ENCODE measurements at regions not wholly inside any gene's neighbourhood (a gene's known extent, or its start where the extent isn't known, plus 50 kb on each side); places are given as distances from the start of the nearest gene placed in this dataset.

DNA sequence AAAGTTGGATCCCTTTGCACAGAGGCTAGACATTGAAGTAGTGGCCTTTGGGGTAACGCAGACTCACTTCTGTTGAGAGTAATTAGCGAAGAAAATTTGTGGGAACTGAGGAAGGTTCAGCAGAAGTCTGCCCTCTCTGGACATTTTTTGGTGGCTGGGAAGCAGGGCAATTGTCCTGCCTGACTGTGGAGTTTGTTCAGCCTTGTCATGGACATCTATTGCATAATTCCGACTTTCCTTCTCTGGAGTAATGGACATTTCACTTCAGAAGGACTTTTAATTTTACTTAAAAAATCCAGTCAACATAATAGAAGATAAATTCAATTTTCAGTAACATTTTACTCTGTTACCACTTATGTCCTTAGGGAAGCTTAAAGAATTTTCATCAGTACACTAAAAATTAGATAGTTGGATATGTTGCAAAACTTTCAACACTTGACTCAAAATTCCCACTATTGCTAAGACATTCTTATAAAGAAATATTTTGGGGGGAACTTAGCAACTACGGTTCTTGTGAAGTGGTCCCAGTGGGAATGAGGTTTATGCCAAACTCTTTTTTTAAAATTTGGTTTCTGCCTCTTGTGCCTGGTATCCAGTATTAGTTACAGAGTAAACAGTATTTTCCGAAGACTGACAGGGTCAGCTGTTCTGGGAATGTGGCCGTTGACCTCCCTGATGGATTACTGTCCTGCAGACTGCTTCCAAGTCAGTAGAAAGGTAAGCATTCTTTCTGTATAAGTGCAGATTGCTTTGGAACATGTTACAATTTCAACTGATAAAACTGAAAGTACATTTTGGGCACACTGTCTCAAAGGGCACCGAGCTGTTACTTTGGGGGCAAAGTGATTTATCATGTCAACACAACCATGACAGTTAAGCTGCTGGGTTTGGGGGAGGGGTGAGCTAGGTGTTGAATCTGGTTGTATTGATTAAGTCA, 100.6 kb upstream of the MLIP start:
- 0 out of 2 replicates have a peak overlapping the region, but pooled peaks have one; percentile 16 for H2AFZ ChIP-seq (ENCODE audit: low read length)
- intact Hi-C loops (cut with micrococcal nuclease) = no loop called here
- H3K4me3 ChIP-seq (ENCODE audit: low read length) = no peak overlapping the region
- peak overlapping the region; percentile 15; the same call in 1 of the 2 replicates for H3K4me2 ChIP-seq (ENCODE audit: low read length)
- no peak overlapping the region for H3K9ac ChIP-seq (ENCODE audit: low read length)
- H4K20me1 ChIP-seq (ENCODE audit: low read length) = no peaks in the 10 kb centered on the region
- H3K9me3 ChIP-seq (ENCODE audit: low read length) = no peaks in the 10 kb centered on the region
- H3K4me1 ChIP-seq (ENCODE audit: insufficient read depth, low read length) = peaks cover 7% of the 10 kb centered on the region; the same call in 1 of the 2 replicates
- CTCF ChIA-PET = no interaction called here
- H3K27ac ChIP-seq (ENCODE audit: low read length) = no peak overlapping the region
- H3K36me3 ChIP-seq (ENCODE audit: low read depth, low read length) = no peaks in the 10 kb centered on the region
- no peak for ATAC-seq
- POLR2A ChIA-PET (ENCODE audit: unreplicated experiment) = no interaction called here
- no peaks in the 10 kb centered on the region for H3K9me2 ChIP-seq (replicated peaks; ENCODE audit: low read length)
- no peaks in the 10 kb centered on the region for H3F3A ChIP-seq (ENCODE audit: low read length, unreplicated experiment)
- peak; percentile 34 for DNase-seq
- TF ChIP-seq EZH2 (IDR thresholded peaks at IDR 0.05; ENCODE audit: low read length, unreplicated experiment) (no peak), CTCF (conservative IDR thresholded peaks at IDR 0.05; ENCODE audit: low read depth, low read length) (no peak), EZH2phosphoT487 (IDR thresholded peaks at IDR 0.05; ENCODE audit: borderline replicate concordance, low read length) (no peak)
- no peaks in the 10 kb centered on the region for H3K27me3 ChIP-seq (ENCODE audit: low read length)
- no TSS peak for BruUV-seq (replicated peaks)
- H3K79me2 ChIP-seq (ENCODE audit: low read length) = no peaks in the 10 kb centered on the region

GRCh38 chr6:54011277-54011648, 100.0 kb upstream of the MLIP start:
- BruUV-seq (replicated peaks) = no TSS peak
- H3K9me2 ChIP-seq (replicated peaks; ENCODE audit: low read length) = no peaks in the 10 kb centered on the region
- intact Hi-C loops (cut with micrococcal nuclease) = no loop called here
- ATAC-seq = no peak
- no peaks in the 10 kb centered on the region for H3K9me3 ChIP-seq (ENCODE audit: low read length)
- no peak for DNase-seq
- H2AFZ ChIP-seq (ENCODE audit: low read length) = 0 out of 2 replicates have a peak overlapping the region, but pooled peaks have one; percentile 16
- TF ChIP-seq EZH2phosphoT487 (IDR thresholded peaks at IDR 0.05; ENCODE audit: borderline replicate concordance, low read length) = no peak
- TF ChIP-seq CTCF (conservative IDR thresholded peaks at IDR 0.05; ENCODE audit: low read depth, low read length) = no peak
- TF ChIP-seq EZH2 (IDR thresholded peaks at IDR 0.05; ENCODE audit: low read length, unreplicated experiment) = no peak
- H3K27ac ChIP-seq (ENCODE audit: low read length) = no peak overlapping the region
- POLR2A ChIA-PET (ENCODE audit: unreplicated experiment) = no interaction called here
- CTCF ChIA-PET = no interaction called here
- no peaks in the 10 kb centered on the region for H3K79me2 ChIP-seq (ENCODE audit: low read length)
- H4K20me1 ChIP-seq (ENCODE audit: low read length) = no peaks in the 10 kb centered on the region
- H3K4me2 ChIP-seq (ENCODE audit: low read length) = peak overlapping the region; percentile 15; the same call in 1 of the 2 replicates
- H3K9ac ChIP-seq (ENCODE audit: low read length) = no peak overlapping the region
- no peaks in the 10 kb centered on the region for H3F3A ChIP-seq (ENCODE audit: low read length, unreplicated experiment)
- H3K36me3 ChIP-seq (ENCODE audit: low read depth, low read length) = no peaks in the 10 kb centered on the region
- H3K4me1 ChIP-seq (ENCODE audit: insufficient read depth, low read length) = peaks cover 7% of the 10 kb centered on the region; the same call in 1 of the 2 replicates
- no peaks in the 10 kb centered on the region for H3K27me3 ChIP-seq (ENCODE audit: low read length)
- H3K4me3 ChIP-seq (ENCODE audit: low read length) = no peak overlapping the region

GRCh38 chr6:54013966-54014365, 97.3 kb upstream of the MLIP start:
- Histone ChIP-seq H3K79me2 (ENCODE audit: low read length) (no peaks in the 10 kb centered on the region), H3K4me3 (ENCODE audit: low read length) (no peak overlapping the region), H3K9ac (ENCODE audit: low read length) (no peak overlapping the region), H3K9me2 (replicated peaks; ENCODE audit: low read length) (no peaks in the 10 kb centered on the region), H3K9me3 (ENCODE audit: low read length) (no peaks in the 10 kb centered on the region), H3K36me3 (ENCODE audit: low read depth, low read length) (no peaks in the 10 kb centered on the region), H3K4me2 (ENCODE audit: low read length) (no peak overlapping the region), H3K27ac (ENCODE audit: low read length) (no peak overlapping the region), H3F3A (ENCODE audit: low read length, unreplicated experiment) (no peaks in the 10 kb centered on the region), H3K4me1 (ENCODE audit: insufficient read depth, low read length) (peaks cover 7% of the 10 kb centered on the region; the same call in 1 of the 2 replicates), H2AFZ (ENCODE audit: low read length) (no peak overlapping the region), H3K27me3 (ENCODE audit: low read length) (no peaks in the 10 kb centered on the region), H4K20me1 (ENCODE audit: low read length) (no peaks in the 10 kb centered on the region)
- DNase-seq (no peak), ATAC-seq (no peak)
- intact Hi-C loops (cut with micrococcal nuclease) = no loop called here
- no TSS peak for BruUV-seq (replicated peaks)
- CTCF ChIA-PET = no interaction called here
- TF ChIP-seq EZH2 (IDR thresholded peaks at IDR 0.05; ENCODE audit: low read length, unreplicated experiment) (no peak), CTCF (conservative IDR thresholded peaks at IDR 0.05; ENCODE audit: low read depth, low read length) (no peak), EZH2phosphoT487 (IDR thresholded peaks at IDR 0.05; ENCODE audit: borderline replicate concordance, low read length) (no peak)
- POLR2A ChIA-PET (ENCODE audit: unreplicated experiment) = no interaction called here

Data from PC-3 (cell line).